Activated B cell treated with CpG ODN at 0.5 μM for 24 hours (primary cell): ENCODE measurements at regions not wholly inside any gene's neighbourhood (a gene's known extent, or its start where the extent isn't known, plus 50 kb on each side); places are given as distances from the start of the nearest gene placed in this dataset.

Source experiments
- ATAC-seq: fragments of 200-7000 bp; cut with Tn5 transposase; one replicate; pipeline ENCODE4 v1.10.0; 2021; ENCODE audit warnings: low read depth, mild to moderate bottlenecking, moderate library complexity
- CTCF ChIA-PET: fragments of 350-600 bp; sonication (Branson Sonifier 250); formaldehyde crosslinking; loops from one replicate; lab custom pipeline; 2021; ENCODE audit warnings: antibody characterized with exemption; lab: Charles Lee
- POLR2A ChIA-PET: fragments of 350-600 bp; sonication (Branson Sonifier 250); formaldehyde crosslinking; loops from one replicate; lab custom pipeline; 2021; ENCODE audit warnings: antibody characterized with exemption; lab: Charles Lee
- DNase-seq: peaks from one replicate; pipeline ENCODE4 v3.0.0; 2022
- H3K27ac Mint-ChIP-seq: one replicate; pipeline ENCODE4 v1.8.0; 2020; ENCODE audit warnings: mixed read lengths
- H3K27me3 Mint-ChIP-seq: one replicate; pipeline ENCODE4 v1.8.0; 2021; ENCODE audit warnings: mixed read lengths
- H3K36me3 Mint-ChIP-seq: one replicate; pipeline ENCODE4 v1.8.0; 2021; ENCODE audit warnings: low read depth, mixed read lengths
- H3K4me1 Mint-ChIP-seq: one replicate; pipeline ENCODE4 v1.8.0; 2021; ENCODE audit warnings: mixed read lengths
- H3K4me3 Mint-ChIP-seq: one replicate; pipeline ENCODE4 v1.8.0; 2020; ENCODE audit warnings: mild to moderate bottlenecking, mixed read lengths
- H3K9me3 Mint-ChIP-seq: one replicate; pipeline ENCODE4 v1.8.0; 2020; ENCODE audit warnings: mixed read lengths
- intact Hi-C: fragments of 100-400 bp; cut with micrococcal nuclease; formaldehyde crosslinking; loops from one replicate; pipeline ENCODE4 v1.15.1; 2024
- TF ChIP-seq, protein P1 (sequence below): fragments of 200-600 bp; IDR thresholded peaks from one replicate; pipeline ENCODE4 v1.8.0; 2022; ENCODE audit warnings: antibody characterized with exemption, mild to moderate bottlenecking

DNA sequence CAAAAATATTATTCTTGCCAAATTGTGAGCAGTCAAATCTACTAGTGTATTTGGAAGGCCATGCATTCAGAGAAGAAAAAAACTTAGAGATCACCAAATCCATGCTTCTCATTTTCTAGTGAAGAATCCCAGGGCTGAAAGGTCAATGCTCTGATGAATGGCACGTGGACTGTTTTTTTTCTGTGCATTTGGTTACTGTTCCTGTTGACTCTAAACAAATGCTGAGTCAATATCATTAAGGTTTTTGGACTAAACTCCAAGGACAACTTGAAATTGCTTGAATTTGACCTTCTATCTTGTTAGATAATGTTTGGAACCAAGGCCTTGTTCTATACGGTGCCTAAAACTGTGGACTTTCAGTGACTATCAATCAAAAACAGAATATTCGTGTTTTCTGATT, 142.2 kb downstream of the OSTF1 start:
- TF ChIP-seq, protein P1, sequence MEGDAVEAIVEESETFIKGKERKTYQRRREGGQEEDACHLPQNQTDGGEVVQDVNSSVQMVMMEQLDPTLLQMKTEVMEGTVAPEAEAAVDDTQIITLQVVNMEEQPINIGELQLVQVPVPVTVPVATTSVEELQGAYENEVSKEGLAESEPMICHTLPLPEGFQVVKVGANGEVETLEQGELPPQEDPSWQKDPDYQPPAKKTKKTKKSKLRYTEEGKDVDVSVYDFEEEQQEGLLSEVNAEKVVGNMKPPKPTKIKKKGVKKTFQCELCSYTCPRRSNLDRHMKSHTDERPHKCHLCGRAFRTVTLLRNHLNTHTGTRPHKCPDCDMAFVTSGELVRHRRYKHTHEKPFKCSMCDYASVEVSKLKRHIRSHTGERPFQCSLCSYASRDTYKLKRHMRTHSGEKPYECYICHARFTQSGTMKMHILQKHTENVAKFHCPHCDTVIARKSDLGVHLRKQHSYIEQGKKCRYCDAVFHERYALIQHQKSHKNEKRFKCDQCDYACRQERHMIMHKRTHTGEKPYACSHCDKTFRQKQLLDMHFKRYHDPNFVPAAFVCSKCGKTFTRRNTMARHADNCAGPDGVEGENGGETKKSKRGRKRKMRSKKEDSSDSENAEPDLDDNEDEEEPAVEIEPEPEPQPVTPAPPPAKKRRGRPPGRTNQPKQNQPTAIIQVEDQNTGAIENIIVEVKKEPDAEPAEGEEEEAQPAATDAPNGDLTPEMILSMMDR: no peak
- no peaks in the 10 kb centered on the region for H3K4me1 Mint-ChIP-seq
- DNase-seq (no peak), ATAC-seq (no peak)
- H3K27me3 Mint-ChIP-seq: no peaks in the 10 kb centered on the region
- ChIA-PET POLR2A (no interaction called here), CTCF (no interaction called here)
- peaks cover 15% of the 10 kb centered on the region for H3K36me3 Mint-ChIP-seq
- H3K9me3 Mint-ChIP-seq: peaks cover 10% of the 10 kb centered on the region
- no peak overlapping the region for H3K4me3 Mint-ChIP-seq
- H3K27ac Mint-ChIP-seq: no peak overlapping the region
- intact Hi-C loops: no loop called here

DNA sequence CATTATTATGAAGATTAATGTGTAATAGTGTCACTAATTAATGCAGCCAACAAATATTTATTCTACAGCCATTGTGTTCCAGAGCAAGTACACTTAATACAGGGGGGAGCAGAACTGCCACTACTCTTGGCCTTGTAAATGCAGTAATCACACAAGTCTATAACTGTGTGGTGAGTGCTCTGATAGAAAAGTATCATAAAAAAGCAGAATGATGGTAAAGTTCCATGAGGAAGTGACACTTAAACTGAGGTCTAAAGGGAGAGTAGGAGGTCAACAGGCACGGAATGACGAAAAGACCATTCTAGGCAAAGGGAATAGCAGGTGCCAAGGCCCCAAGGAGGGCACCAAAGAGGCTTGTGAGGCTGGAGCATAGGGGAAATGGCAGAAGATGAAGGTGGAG, 142.9 kb downstream of the OSTF1 start:
- ChIA-PET POLR2A (no interaction called here), CTCF (no interaction called here)
- no peaks in the 10 kb centered on the region for H3K4me1 Mint-ChIP-seq
- H3K27me3 Mint-ChIP-seq: no peaks in the 10 kb centered on the region
- ATAC-seq: no peak
- DNase-seq: no peak
- no peak overlapping the region for H3K27ac Mint-ChIP-seq
- H3K4me3 Mint-ChIP-seq: no peak overlapping the region
- peaks cover 9% of the 10 kb centered on the region for H3K36me3 Mint-ChIP-seq
- H3K9me3 Mint-ChIP-seq: peaks cover 17% of the 10 kb centered on the region
- TF ChIP-seq, protein P1: no peak
- intact Hi-C loops: no loop called here

DNA sequence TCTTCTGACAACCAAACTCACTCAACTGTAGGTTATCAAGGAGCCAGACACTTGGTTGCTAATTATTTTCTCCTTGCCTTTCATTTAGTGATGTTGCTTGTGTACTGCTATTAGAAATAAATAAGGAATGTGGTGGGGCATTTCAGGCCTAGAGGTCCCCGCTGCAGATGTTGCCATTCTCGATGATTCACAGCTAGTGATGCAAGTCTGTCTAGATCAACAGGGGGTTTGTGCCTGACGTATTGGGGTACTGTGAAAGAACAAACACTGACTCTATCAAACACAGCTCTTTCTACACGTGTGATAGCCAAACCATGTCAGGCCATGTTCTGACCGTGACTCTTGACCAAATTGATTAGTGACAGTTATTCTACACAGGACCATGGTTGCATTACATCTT, 144.7 kb downstream of the OSTF1 start:
- H3K27me3 Mint-ChIP-seq: no peaks in the 10 kb centered on the region
- no peak overlapping the region for H3K4me3 Mint-ChIP-seq
- intact Hi-C loops: no loop called here
- POLR2A ChIA-PET: no interaction called here
- H3K27ac Mint-ChIP-seq: no peak overlapping the region
- ATAC-seq (no peak), DNase-seq (no peak)
- no peaks in the 10 kb centered on the region for H3K4me1 Mint-ChIP-seq
- H3K36me3 Mint-ChIP-seq: no peaks in the 10 kb centered on the region
- CTCF ChIA-PET: no interaction called here
- TF ChIP-seq, protein P1: no peak
- peaks cover 10% of the 10 kb centered on the region for H3K9me3 Mint-ChIP-seq

GRCh38 chr9:75235632-75236031, 147.3 kb downstream of the OSTF1 start:
- POLR2A ChIA-PET: no interaction called here

GRCh38 chr9:75238311-75238976, 150.1 kb downstream of the OSTF1 start:
- no peaks in the 10 kb centered on the region for H3K4me1 Mint-ChIP-seq
- H3K27me3 Mint-ChIP-seq: peaks cover 2% of the 10 kb centered on the region
- H3K27ac Mint-ChIP-seq: no peak overlapping the region
- intact Hi-C loops: loop anchor here (1.0 kb wide), 1 partner anchor 464 kb away; no protein-coding TSS in a partner anchor
- H3K9me3 Mint-ChIP-seq: peaks cover 10% of the 10 kb centered on the region
- no peak overlapping the region for H3K4me3 Mint-ChIP-seq
- no peaks in the 10 kb centered on the region for H3K36me3 Mint-ChIP-seq
- no peak for DNase-seq
- TF ChIP-seq, protein P1: no peak
- CTCF ChIA-PET: interaction anchor here (1.5 kb wide), 1 partner anchor 464 kb away, joined by 4 read pairs; no protein-coding TSS in a partner anchor
- peak; percentile 31 for ATAC-seq
- POLR2A ChIA-PET: no interaction called here

More at GRCh38 chr9:75235632-75236031, 147.3 kb downstream of the OSTF1 start:
- no peaks in the 10 kb centered on the region for H3K4me1 Mint-ChIP-seq
- intact Hi-C loops: no loop called here
- H3K27ac Mint-ChIP-seq: no peak overlapping the region
- CTCF ChIA-PET: no interaction called here
- peaks cover 10% of the 10 kb centered on the region for H3K9me3 Mint-ChIP-seq
- ATAC-seq: no peak
- no peak for DNase-seq
- TF ChIP-seq, protein P1: no peak
- H3K4me3 Mint-ChIP-seq: no peak overlapping the region
- no peaks in the 10 kb centered on the region for H3K27me3 Mint-ChIP-seq
- H3K36me3 Mint-ChIP-seq: no peaks in the 10 kb centered on the region
